ENCODE measurements at regions not wholly inside any gene's neighbourhood (a gene's known extent, or its start where the extent isn't known, plus 50 kb on each side); places are given as distances from the start of the nearest gene placed in this dataset.

DNA sequence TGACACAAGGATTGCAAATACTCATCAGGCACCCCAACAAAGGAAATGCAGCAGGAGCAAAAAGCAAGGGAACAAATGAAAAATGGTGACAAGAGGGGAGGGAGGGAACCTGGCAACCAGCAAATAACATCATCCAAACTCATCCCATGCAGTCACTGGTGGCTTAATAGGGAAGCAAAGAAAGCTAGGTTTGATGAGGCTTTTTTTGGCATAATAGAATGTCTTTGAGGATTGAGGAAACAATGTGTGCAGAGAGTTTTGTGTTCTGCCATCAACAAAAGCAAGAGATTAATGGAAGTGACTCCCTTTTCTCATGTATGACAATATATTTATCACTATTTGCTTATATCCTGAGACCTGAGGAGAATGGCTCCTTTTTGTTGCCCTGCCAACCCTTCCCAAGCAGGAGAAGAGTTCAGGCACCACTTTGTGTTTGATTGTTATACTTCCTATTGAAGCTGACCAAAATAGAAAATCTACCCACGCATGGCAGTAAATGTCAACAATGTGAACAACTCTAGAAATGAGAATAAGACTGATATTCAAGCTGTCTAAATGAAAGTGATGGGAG lies 375.7 kb downstream of the CAAP1 start:
- ATAC-seq: no peak
- TF ChIP-seq ESRRG (CRISPR knock-in tag; IDR thresholded peaks at IDR 0.05): no peak
- no peak for TF ChIP-seq OSR1 (CRISPR knock-in tag; IDR thresholded peaks at IDR 0.05)
- no peak for TF ChIP-seq ZC3H10 (CRISPR knock-in tag; IDR thresholded peaks at IDR 0.05)
- TF ChIP-seq ZNF70 (CRISPR knock-in tag; IDR thresholded peaks at IDR 0.05): no peak
- TF ChIP-seq ZFP3 (CRISPR knock-in tag; IDR thresholded peaks at IDR 0.05): no peak
- TF ChIP-seq PPARA (CRISPR knock-in tag; IDR thresholded peaks at IDR 0.05; ENCODE audit: borderline replicate concordance): no peak
- TF ChIP-seq, protein P1, sequence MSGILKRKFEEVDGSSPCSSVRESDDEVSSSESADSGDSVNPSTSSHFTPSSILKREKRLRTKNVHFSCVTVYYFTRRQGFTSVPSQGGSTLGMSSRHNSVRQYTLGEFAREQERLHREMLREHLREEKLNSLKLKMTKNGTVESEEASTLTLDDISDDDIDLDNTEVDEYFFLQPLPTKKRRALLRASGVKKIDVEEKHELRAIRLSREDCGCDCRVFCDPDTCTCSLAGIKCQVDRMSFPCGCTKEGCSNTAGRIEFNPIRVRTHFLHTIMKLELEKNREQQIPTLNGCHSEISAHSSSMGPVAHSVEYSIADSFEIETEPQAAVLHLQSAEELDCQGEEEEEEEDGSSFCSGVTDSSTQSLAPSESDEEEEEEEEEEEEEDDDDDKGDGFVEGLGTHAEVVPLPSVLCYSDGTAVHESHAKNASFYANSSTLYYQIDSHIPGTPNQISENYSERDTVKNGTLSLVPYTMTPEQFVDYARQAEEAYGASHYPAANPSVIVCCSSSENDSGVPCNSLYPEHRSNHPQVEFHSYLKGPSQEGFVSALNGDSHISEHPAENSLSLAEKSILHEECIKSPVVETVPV (CRISPR knock-in tag; IDR thresholded peaks at IDR 0.05): no peak
- TF ChIP-seq RARB (CRISPR knock-in tag; IDR thresholded peaks at IDR 0.05): no peak

GRCh38 chr9:26513730-26514129 lies 378.9 kb downstream of the CAAP1 start:
- ATAC-seq: no peak
- TF ChIP-seq ZNF70 (CRISPR knock-in tag; IDR thresholded peaks at IDR 0.05) (no peak), ARNTL (CRISPR knock-in tag; IDR thresholded peaks at IDR 0.05; ENCODE audit: borderline replicate concordance, low read depth) (no peak), SNAI2 (CRISPR knock-in tag; IDR thresholded peaks at IDR 0.05) (no peak), ESRRG (CRISPR knock-in tag; IDR thresholded peaks at IDR 0.05) (no peak), TOX (CRISPR knock-in tag; IDR thresholded peaks at IDR 0.05; ENCODE audit: borderline replicate concordance) (no peak), RARB (CRISPR knock-in tag; IDR thresholded peaks at IDR 0.05) (no peak), ZNF8 (CRISPR knock-in tag; IDR thresholded peaks at IDR 0.05) (no peak), GLIS3 (CRISPR knock-in tag; IDR thresholded peaks at IDR 0.05) (no peak), ZC3H10 (CRISPR knock-in tag; IDR thresholded peaks at IDR 0.05) (no peak), CSDC2 (CRISPR knock-in tag; IDR thresholded peaks at IDR 0.05) (no peak), ISL1 (CRISPR knock-in tag; IDR thresholded peaks at IDR 0.05) (no peak), POU6F1 (CRISPR knock-in tag; IDR thresholded peaks at IDR 0.05; ENCODE audit: borderline replicate concordance, low read depth) (no peak), ZFP3 (CRISPR knock-in tag; IDR thresholded peaks at IDR 0.05) (no peak)
- TF ChIP-seq, protein P1 (CRISPR knock-in tag; IDR thresholded peaks at IDR 0.05): no peak
- TF ChIP-seq, protein P2, sequence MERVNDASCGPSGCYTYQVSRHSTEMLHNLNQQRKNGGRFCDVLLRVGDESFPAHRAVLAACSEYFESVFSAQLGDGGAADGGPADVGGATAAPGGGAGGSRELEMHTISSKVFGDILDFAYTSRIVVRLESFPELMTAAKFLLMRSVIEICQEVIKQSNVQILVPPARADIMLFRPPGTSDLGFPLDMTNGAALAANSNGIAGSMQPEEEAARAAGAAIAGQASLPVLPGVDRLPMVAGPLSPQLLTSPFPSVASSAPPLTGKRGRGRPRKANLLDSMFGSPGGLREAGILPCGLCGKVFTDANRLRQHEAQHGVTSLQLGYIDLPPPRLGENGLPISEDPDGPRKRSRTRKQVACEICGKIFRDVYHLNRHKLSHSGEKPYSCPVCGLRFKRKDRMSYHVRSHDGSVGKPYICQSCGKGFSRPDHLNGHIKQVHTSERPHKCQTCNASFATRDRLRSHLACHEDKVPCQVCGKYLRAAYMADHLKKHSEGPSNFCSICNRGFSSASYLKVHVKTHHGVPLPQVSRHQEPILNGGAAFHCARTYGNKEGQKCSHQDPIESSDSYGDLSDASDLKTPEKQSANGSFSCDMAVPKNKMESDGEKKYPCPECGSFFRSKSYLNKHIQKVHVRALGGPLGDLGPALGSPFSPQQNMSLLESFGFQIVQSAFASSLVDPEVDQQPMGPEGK (CRISPR knock-in tag; IDR thresholded peaks at IDR 0.05; ENCODE audit: borderline replicate concordance): no peak

GRCh38 chr9:26510137-26510536 lies 382.5 kb downstream of the CAAP1 start:
- ATAC-seq: no peak
- TF ChIP-seq TCF4 (CRISPR knock-in tag; IDR thresholded peaks at IDR 0.05; ENCODE audit: borderline replicate concordance): no peak
- no peak for TF ChIP-seq ARNTL (CRISPR knock-in tag; IDR thresholded peaks at IDR 0.05; ENCODE audit: borderline replicate concordance, low read depth)
- no peak for TF ChIP-seq RARB (CRISPR knock-in tag; IDR thresholded peaks at IDR 0.05)

GRCh38 chr9:26508897-26509296 lies 383.7 kb downstream of the CAAP1 start:
- ATAC-seq: no peak
- TF ChIP-seq, protein P2 (CRISPR knock-in tag; IDR thresholded peaks at IDR 0.05; ENCODE audit: borderline replicate concordance): no peak
- TF ChIP-seq POU6F1 (CRISPR knock-in tag; IDR thresholded peaks at IDR 0.05; ENCODE audit: borderline replicate concordance, low read depth) (no peak), ZNF70 (CRISPR knock-in tag; IDR thresholded peaks at IDR 0.05) (no peak), SNAI2 (CRISPR knock-in tag; IDR thresholded peaks at IDR 0.05) (no peak), BACH2 (CRISPR knock-in tag; IDR thresholded peaks at IDR 0.05; ENCODE audit: borderline replicate concordance) (no peak), ZNF565 (CRISPR knock-in tag; conservative IDR thresholded peaks at IDR 0.05; ENCODE audit: low read depth) (no peak), PPARA (CRISPR knock-in tag; IDR thresholded peaks at IDR 0.05; ENCODE audit: borderline replicate concordance) (no peak), OSR1 (CRISPR knock-in tag; IDR thresholded peaks at IDR 0.05) (no peak), ZFP3 (CRISPR knock-in tag; IDR thresholded peaks at IDR 0.05) (no peak), CSDC2 (CRISPR knock-in tag; IDR thresholded peaks at IDR 0.05) (no peak), RARB (CRISPR knock-in tag; IDR thresholded peaks at IDR 0.05) (no peak), ESRRG (CRISPR knock-in tag; IDR thresholded peaks at IDR 0.05) (no peak), ARNTL (CRISPR knock-in tag; IDR thresholded peaks at IDR 0.05; ENCODE audit: borderline replicate concordance, low read depth) (no peak), CREB5 (CRISPR knock-in tag; IDR thresholded peaks at IDR 0.05; ENCODE audit: low read depth) (no peak)
- TF ChIP-seq, protein P1 (CRISPR knock-in tag; IDR thresholded peaks at IDR 0.05): no peak

Measured in SK-N-SH treated with all-trans-retinoic acid at 6 μM for 48 hours (cell line).